B cell (primary cell): ENCODE measurements at regions not wholly inside any gene's neighbourhood (a gene's known extent, or its start where the extent isn't known, plus 50 kb on each side); places are given as distances from the start of the nearest gene placed in this dataset.

Experiments
- CTCF ChIP-seq: fragments of 200-600 bp; IDR thresholded peaks from one replicate; pipeline ENCODE4 v1.8.0; 2022; ENCODE audit warnings: antibody characterized with exemption, mild to moderate bottlenecking
- EZH2 ChIP-seq: IDR thresholded peaks from 2 replicates; pipeline ENCODE4 v1.6.1; 2012; ENCODE audit warnings: borderline replicate concordance, low read depth, mild to moderate bottlenecking, moderate library complexity, low read length; ENCODE audit not compliant: insufficient read depth, poor library complexity, severe bottlenecking

- no peak for TF ChIP-seq CTCF
- no peak for TF ChIP-seq EZH2
Observed at GRCh38 chr18:34981487-34981886, 59.7 kb upstream of the MAPRE2 start.
